MCF 10A (cell line): ENCODE measurements at regions not wholly inside any gene's neighbourhood (a gene's known extent, or its start where the extent isn't known, plus 50 kb on each side); places are given as distances from the start of the nearest gene placed in this dataset.

Experiments
- BruUV-seq: library from RNA; stranded (reverse); fragments of 400-500 nt; replicated peaks from 2 replicates; lab custom pipeline; 2021; lab: Mats Ljungman, UMichigan
- CTCF ChIA-PET: fragments of 300-600 bp; sonication (Branson Sonifier 250); formaldehyde crosslinking; extraction: SDS; loops from one replicate; lab custom pipeline; 2021; ENCODE audit warnings: antibody characterized with exemption, inconsistent platforms; lab: Yijun Ruan, JAX
- POLR2A ChIA-PET: fragments of 300-600, 350-650 bp; sonication (Branson Sonifier 250); formaldehyde crosslinking; extraction: SDS; loops from one replicate; lab custom pipeline; 2020; ENCODE audit warnings: antibody characterized with exemption, inconsistent platforms; lab: Yijun Ruan, JAX
- DNase-seq: peaks from one replicate; pipeline ENCODE4 v3.0.0-alpha.2; 2018; ENCODE audit not compliant: unreplicated experiment
- H3K27ac Mint-ChIP-seq: one replicate; pipeline ENCODE4 v1.8.0; 2022; ENCODE audit warnings: mild to moderate bottlenecking, low read depth, mixed read lengths; ENCODE audit not compliant: unreplicated experiment
- H3K27me3 Mint-ChIP-seq: one replicate; pipeline ENCODE4 v1.8.0; 2022; ENCODE audit warnings: mixed read lengths; ENCODE audit not compliant: insufficient read depth, unreplicated experiment
- H3K36me3 Mint-ChIP-seq: one replicate; pipeline ENCODE4 v1.8.0; 2022; ENCODE audit warnings: mild to moderate bottlenecking, moderate library complexity, mixed read lengths; ENCODE audit not compliant: insufficient read depth, unreplicated experiment
- H3K4me1 Mint-ChIP-seq: one replicate; pipeline ENCODE4 v1.8.0; 2022; ENCODE audit warnings: mixed read lengths; ENCODE audit not compliant: insufficient read depth, unreplicated experiment
- H3K4me3 Mint-ChIP-seq: one replicate; pipeline ENCODE4 v1.8.0; 2022; ENCODE audit warnings: mild to moderate bottlenecking, moderate library complexity, mixed read lengths; ENCODE audit not compliant: unreplicated experiment
- H3K9me3 Mint-ChIP-seq: one replicate; pipeline ENCODE4 v1.8.0; 2022; ENCODE audit warnings: mixed read lengths; ENCODE audit not compliant: unreplicated experiment
- CTCF ChIP-seq: fragments of 200-600 bp; IDR thresholded peaks from one replicate; pipeline ENCODE4 v1.8.0; 2022; ENCODE audit warnings: antibody characterized with exemption, mild to moderate bottlenecking; ENCODE audit not compliant: unreplicated experiment
- intact Hi-C: fragments of 100-400 bp; cut with micrococcal nuclease; formaldehyde crosslinking; loops from 2 replicates; pipeline ENCODE4 v1.14.1; 2022

GRCh38 chr6:102438171-102438570, 1044.7 kb downstream of the GRIK2 start:
- no peaks in the 10 kb centered on the region for H3K9me3 Mint-ChIP-seq
- TF ChIP-seq CTCF: no peak
- no peaks in the 10 kb centered on the region for H3K4me1 Mint-ChIP-seq
- intact Hi-C loops: no loop called here
- POLR2A ChIA-PET: no interaction called here
- no peaks in the 10 kb centered on the region for H3K27me3 Mint-ChIP-seq
- no peak overlapping the region for H3K4me3 Mint-ChIP-seq
- CTCF ChIA-PET: interaction anchor here (0.7 kb wide), 1 partner anchor 1051 kb away, joined by 7 read pairs; no protein-coding TSS in a partner anchor
- BruUV-seq: no TSS peak
- no peak overlapping the region for H3K27ac Mint-ChIP-seq
- no peaks in the 10 kb centered on the region for H3K36me3 Mint-ChIP-seq
- DNase-seq: no peak

GRCh38 chr6:102417368-102417998, 1024.0 kb downstream of the GRIK2 start:
- POLR2A ChIA-PET: no interaction called here
- TF ChIP-seq CTCF: no peak

GRCh38 chr6:102415891-102416290, 1022.4 kb downstream of the GRIK2 start:
- POLR2A ChIA-PET: interaction anchor here (0.7 kb wide), 1 partner anchor 326 kb away, joined by 4 read pairs; no protein-coding TSS in a partner anchor
- intact Hi-C loops: no loop called here
- Mint-ChIP-seq H3K27me3 (no peaks in the 10 kb centered on the region), H3K4me1 (no peaks in the 10 kb centered on the region), H3K4me3 (no peak overlapping the region), H3K9me3 (peaks cover 8% of the 10 kb centered on the region), H3K27ac (no peak overlapping the region), H3K36me3 (no peaks in the 10 kb centered on the region)
- no TSS peak for BruUV-seq
- no peak for DNase-seq
- TF ChIP-seq CTCF: no peak
- CTCF ChIA-PET: no interaction called here

More at GRCh38 chr6:102417368-102417998, 1024.0 kb downstream of the GRIK2 start:
- Mint-ChIP-seq H3K9me3 (peaks cover 8% of the 10 kb centered on the region), H3K36me3 (no peaks in the 10 kb centered on the region), H3K4me3 (no peak overlapping the region), H3K27me3 (no peaks in the 10 kb centered on the region), H3K27ac (no peak overlapping the region), H3K4me1 (no peaks in the 10 kb centered on the region)
- CTCF ChIA-PET: interaction anchor here (0.7 kb wide), 1 partner anchor 598 kb away, joined by 4 read pairs; no protein-coding TSS in a partner anchor
- DNase-seq: no peak
- intact Hi-C loops: no loop called here
- BruUV-seq: no TSS peak

GRCh38 chr6:102411796-102412195, 1018.3 kb downstream of the GRIK2 start:
- ChIA-PET CTCF (no interaction called here), POLR2A (no interaction called here)
- no peaks in the 10 kb centered on the region for H3K36me3 Mint-ChIP-seq
- H3K4me3 Mint-ChIP-seq: no peak overlapping the region
- no peaks in the 10 kb centered on the region for H3K9me3 Mint-ChIP-seq
- no peaks in the 10 kb centered on the region for H3K4me1 Mint-ChIP-seq
- no peak for DNase-seq
- H3K27ac Mint-ChIP-seq: no peak overlapping the region
- intact Hi-C loops: no loop called here
- no peaks in the 10 kb centered on the region for H3K27me3 Mint-ChIP-seq
- BruUV-seq: no TSS peak
- no peak for TF ChIP-seq CTCF
